ENCODE measurements at regions not wholly inside any gene's neighbourhood (a gene's known extent, or its start where the extent isn't known, plus 50 kb on each side); places are given as distances from the start of the nearest gene placed in this dataset.
"Not testable (repeated sequence)": the region's sequence is repeated elsewhere in the genome, so short reads cannot be mapped to it uniquely, and the experiment has no call there.

DNA sequence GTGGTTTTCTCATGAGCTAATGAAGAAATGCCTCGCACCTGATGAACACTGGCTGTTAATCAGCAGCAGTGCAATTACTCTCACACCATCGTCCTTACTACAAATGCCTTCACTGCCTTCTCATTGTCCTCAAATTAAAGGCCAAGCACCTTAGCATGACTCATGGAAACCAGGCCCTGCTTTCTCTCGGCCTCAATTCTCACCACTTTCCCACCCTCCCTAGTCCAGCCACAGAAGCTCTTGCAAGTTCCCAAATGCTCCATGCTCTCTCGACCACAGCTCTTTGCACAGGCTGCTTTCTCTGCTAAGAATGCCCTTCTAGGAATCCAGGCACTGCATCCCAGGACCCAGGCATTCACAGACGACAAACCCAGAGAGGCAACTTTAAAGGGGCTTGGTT is 94.6 kb upstream of the KLF4 start:
- no peak for DNase-seq

DNA sequence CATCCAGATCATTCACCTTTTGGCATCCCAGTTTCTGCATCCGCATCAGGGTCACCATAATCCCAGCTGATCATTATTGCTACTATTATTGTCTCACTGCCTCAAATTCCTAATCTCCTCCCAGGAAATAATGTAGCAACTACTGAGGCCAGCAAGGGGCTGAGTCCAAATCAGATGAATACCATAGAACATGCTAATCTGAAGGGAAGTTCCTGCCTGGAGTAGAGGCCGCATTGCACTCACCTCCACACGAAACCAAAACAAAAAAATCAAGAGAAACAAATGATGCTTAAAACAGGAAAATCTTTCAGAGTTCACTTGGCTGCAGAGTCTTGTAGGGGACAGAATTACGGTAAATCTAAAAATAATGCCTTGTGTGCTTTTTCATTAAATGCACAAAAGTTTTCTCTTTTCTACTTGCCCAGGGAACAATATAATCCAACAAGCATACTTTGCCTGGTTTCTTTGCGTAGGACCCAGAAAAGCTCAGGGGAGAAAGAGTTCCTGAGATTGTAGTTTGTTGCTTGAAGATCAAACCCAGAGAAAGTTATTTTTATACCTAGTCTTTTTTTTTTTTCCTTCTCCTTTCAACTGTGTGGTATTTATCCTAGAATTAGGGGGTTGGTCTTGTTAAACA is 87.7 kb upstream of the KLF4 start:
- no peak for DNase-seq

DNA sequence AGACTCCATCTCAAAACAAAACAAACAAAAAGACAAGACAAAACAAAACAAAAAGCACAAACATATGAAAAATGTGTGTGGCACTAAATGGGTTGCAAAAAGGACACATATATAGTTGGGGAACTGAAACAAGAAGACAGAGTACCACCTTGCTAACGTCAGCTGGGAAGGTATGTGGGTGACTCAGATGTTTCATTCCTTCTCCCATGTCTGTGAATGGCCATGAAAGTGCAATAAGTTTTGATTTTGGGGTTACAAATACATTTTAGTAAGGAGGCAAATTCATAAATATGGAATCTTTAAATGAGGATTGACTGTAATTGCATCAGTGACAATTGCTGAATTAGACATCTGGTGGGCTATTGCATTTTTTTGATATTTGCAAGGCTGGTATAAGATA is 81.6 kb upstream of the KLF4 start:
- DNase-seq, result no peak

DNA sequence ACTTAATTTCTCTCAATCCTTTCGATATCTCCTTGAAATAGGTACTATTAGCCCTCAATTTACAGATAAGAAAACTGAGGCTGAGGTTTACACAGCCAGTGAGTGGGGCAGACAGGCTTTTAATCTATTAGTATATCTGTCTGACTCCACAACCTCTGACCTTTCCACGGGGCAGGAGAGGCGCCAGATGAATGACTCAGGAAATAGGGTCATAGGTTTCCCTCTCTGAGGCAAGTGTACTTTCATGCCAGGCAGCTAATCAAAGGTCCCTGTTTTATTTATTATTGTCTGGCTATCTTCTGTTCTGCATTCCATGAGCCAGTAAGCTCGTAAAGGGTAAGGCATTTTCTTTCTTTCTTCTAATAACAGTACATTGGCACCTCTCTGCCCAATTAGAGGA is 79.6 kb upstream of the KLF4 start:
- no peak for DNase-seq

DNA sequence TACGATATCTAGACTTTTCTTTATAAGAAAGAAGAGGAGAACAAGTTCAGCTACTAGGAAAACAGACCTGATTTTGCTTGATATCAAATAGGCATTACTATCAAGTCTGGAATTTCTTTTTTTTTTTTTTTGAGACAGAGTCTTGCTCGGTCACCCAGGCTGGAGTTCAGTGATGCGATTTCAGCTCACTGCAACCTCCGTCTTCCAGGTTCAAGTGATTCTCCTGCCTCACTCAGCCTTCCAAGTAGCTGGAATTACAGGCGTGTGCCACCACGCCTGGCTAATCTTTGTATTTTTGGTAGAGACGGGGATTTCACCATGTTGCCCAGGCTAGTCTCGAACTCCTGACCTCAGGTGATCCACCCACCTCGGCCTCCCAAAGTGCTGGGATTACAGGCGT is 78.8 kb upstream of the KLF4 start:
- not testable (repeated sequence) for DNase-seq

DNA sequence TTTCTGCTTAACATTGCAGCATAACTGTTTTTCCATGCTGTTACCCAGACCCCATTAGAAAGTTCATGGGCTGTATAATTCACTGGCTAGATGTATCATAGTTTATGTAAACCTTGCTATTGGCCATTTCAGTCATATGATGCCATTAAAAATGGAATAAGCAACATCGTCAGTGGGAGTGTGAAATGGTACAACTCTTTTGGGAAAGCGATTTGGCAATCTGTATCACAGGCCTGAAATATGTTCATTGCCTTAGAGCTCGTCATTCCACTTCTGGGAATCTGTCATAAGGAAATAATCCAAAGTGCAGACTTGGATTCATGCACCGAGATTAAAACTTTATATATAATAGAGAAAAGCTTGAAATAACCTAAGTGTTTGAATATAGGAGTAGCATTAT is 77.9 kb upstream of the KLF4 start:
- no peak for DNase-seq

DNA sequence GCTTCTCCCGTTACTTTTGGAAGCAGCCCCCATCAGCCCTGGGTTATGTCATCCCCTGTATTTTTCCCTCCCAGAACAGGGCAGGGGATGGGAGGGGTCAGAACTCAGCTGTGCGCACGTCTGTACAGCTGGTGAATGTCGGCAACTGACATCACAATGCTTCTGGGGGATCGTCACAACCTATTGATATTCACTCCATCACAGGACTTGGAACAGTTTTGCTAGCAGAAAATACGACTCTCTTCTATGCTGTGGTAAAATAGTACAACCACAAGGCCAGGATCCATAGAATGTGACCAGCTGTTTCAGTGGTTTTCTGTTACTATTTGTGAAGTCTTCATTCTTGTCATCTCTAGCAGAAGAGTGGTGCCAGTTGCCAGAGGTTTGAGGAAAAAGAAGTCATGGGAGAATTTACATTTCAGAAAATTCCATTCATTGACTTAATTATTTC is 77.1 kb upstream of the KLF4 start:
- no peak for DNase-seq

DNA sequence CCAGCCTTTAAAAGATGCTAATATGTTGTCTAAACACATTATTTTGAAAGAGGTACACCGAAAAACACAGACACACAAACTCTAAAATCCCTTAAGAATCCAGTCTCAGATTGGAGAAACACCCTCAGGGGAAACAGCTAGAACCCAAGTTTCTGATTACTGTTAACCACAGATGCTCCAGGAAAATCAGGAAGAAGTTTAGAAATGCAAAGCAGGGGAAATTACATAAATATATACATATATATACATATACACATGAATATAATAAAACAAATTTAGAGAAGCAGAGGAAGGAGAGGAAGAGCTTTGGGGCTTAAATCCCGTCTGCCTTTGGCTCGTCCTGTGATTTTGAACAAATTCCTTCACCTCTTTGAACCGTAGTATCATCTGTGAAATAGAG is 73.2 kb upstream of the KLF4 start:
- no peak for DNase-seq

DNA sequence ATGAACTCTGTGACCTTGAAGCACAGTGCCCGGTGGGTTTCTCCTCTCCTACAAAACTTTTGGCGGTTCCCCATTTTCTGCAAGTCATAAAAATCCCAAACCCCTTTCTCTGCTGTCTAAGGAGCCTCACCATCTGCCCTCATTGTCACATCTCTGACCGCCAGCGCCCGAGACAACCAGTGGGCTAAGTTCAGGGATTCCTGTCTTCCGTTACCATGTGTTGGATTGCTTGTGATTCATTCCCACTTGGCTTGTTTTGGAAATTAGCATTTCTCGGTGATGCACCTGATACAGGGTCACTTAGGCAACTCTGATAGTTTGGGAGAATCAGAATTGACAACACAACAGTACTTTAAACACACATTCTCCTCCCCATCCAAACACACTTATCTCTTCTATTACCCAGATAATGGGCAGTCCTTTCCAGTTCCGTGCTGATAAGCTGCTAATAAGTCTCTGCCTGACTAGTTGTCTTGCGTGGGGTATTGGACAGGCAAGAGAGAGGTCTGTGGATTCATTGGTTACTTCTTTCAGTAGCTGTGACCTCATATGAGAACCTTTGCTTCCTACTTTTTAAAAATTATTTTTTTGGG is 70.0 kb upstream of the KLF4 start:
- no peak for DNase-seq

DNA sequence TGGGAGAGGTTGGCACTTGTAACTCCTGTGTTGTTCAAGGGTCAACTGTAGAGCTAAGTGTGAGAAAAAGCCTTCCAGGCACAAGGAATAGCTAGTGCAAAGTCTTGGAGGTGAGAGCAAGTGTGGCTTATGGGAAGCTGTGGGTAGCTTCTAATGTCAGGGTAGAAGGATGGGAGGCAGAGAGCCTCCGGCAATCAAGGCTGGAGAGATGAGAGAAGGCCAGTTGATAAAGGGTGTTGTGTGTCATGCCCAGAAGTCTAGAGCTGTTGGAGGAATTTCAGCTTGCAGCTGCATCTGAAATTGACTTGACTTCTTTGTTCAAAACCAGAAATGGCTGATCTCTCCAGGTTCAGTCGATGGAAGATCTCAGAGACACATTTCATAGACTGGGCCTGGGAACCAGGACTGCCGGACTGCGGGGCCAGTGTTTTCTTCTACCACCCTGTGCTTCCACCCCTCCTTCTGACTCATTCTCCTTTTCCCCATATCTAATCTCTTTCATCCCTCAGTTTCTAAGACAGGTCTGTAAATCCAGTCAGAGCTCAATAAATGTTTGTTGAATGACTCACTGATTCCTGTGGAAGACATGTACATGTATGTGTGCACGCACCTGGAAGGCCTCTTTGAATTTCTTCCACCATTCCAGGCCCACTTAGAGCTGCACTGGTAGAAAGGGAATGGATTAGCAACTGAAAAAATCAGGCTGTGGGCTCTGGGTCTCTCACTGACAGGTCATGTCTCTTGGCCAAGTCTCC is 67.8 kb upstream of the KLF4 start:
- no peak for DNase-seq

DNA sequence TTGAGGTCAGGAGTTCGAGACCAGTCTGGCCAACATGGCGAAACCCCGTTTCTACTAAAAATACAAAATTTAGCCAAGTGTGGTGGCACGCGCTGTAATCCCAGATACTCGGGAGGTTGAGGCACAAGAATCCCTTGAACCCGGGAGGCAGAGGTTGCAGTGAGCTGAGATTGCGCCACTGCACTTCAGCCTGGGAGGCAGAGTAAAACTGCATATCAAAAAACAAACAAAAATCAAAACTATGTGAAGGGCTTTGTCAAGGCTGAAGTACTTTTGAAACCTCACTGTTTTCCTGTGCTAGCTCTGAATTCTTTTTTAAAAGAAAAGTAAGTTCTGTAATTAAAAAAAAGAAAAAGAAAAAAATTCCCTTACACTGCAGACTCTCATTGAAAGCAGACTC is 65.1 kb upstream of the KLF4 start:
- no peak for DNase-seq

DNA sequence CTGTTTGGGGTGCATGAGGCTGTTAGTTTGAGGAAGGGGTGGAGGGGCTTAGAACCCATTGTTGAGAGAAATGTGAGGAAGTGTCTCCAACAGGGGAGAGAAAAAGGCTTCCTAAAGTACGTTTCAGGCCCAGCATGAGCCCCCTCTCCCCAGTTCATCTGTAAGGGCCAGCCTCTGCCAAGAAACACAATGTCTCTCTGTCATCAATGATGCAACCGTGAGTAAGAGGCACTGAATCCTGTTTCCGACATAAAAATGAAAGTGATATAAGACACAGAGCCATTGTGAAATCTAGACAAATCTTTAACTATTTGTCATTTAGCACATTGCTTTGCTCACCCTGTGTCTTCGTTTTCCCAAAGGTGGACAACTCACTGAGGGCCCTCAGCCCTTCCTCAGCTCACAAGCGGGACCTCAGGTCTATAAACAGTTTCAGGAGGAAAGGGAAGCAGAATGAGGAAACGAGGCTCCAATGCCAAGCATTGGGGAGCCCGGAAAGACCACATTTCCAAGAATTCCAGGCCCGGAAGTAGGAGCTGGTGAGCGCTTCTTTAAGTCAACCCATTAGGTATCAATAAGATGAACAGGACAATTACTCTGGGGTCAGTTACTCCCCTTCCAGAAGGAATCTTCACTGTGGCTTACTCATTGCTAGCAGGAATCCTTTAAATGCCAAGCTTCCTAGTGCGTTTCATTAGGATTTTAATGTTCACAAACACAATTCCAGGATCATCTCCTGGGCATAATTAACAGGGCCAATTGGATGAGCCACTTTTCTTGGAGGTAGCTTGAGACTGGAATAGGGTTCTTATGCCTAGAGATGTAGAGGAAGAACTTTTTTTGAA is 59.0 kb upstream of the KLF4 start:
- DNase-seq, result peak; percentile 43

DNA sequence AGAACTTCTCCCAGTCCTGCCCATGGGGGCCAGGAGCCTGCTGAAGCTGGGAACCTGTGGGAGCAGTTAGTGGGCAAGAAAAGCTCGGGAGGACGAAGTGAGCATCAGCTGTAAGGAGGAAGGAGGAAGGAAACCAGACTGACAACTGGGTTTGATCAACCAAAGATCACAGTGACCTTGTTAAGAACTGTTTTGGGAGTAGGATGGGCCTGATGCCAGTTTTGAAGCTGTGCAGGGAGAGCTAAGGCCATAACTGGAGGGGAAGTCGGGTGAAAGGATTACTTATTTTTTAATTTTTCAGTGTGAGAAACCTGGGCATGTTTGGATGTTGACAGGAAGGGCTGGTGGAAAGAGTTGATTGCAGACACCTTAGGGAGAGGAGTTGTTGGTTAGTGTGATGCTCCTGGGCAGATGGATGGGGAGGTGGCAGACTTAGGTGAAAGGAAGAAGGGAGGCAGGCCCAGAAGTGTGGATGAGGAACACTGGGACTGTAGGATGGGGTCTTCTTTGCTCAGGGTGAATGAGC is 58.3 kb upstream of the KLF4 start:
- DNase-seq, result no peak

DNA sequence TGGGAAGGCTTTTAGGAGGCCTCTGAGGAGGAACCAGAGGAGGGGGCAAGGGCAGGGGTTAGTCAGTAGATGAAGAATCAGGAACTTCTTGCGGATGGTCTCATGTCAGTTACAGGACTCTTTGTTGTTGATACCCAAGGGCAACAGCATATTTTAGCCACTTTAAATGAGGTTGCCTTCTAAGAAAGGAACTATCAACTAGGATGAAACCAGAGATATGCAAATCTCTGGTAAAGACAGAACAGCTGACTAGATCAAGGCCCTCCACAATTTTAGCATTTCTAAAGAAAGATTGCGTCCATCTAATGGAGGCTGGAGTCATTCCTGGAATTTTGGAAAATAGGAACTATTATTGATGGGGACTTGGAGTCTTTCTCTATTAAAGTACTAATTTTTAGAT is 57.7 kb upstream of the KLF4 start:
- peak; percentile 41 for DNase-seq

DNA sequence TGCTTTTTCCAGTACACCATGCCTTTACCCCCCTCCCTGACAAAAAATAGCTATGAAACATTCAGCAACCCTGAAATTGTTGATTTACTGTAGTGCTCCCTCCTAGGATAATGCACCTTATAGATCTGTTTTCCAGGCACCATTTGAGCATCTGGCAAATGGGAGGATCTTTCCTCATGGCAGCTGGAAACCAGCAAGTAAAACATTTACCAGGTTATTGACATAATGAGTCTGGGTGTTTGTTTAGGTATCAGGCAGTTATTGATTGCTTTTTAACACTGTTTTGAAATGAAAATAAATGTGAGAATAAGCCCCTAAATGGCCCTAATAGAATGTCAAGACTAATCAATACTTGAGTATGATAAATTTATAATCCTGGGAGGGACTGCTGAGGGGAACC is 57.3 kb upstream of the KLF4 start:
- DNase-seq, result peak; percentile 87

DNA sequence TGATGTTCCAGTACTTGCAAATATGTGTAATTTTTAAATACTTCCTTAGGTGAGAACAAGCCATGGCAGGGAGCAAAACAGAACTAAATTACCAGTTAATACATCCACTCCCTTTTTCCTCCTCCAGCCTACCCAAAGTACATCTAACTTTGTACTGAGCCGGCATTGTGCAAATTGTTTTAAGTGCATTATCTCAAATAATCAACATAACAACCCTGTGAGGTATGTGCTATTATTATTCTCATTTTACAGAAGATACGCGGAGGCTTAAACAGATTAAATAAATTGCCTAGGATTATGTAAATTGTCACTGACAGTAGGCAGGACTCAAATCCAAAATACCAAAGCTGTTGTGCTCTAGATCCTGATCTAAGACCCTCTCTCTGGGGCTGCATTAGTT is 55.5 kb upstream of the KLF4 start:
- DNase-seq, result no peak

DNA sequence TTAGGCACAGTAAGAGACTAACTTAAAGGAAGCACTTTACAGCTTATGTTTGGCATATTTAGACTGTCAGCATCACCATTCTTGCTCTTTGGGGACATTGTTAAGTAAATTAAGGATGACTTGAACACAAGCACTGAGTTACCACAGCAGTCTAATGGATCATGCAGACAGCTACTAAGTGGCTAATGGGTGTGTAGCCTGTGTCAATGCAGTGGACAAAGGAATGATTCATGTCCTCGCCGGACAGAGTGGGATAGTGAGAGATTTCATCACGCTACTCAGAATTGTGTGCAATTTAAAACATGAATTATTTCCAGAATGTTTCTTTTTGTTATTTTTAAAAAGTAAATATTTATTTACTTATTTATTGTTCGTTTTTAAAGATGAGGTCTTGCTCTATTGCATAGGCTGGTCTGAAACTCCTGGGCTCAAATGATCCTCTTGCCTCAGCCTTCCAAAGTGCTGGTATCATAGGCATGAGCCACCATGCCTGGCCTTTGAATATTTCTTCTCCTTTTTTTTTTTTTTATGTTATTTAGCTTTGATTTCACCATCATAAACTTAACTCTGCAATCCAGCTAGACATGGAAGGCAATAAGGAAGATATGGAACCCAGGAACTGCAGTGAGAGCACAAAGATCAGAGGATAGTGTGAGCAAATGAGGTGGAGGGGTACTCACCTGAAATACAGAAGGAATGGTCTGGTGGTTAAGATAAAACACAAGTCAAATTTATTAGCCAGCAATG is 53.0 kb upstream of the KLF4 start:
- DNase-seq, result no peak

DNA sequence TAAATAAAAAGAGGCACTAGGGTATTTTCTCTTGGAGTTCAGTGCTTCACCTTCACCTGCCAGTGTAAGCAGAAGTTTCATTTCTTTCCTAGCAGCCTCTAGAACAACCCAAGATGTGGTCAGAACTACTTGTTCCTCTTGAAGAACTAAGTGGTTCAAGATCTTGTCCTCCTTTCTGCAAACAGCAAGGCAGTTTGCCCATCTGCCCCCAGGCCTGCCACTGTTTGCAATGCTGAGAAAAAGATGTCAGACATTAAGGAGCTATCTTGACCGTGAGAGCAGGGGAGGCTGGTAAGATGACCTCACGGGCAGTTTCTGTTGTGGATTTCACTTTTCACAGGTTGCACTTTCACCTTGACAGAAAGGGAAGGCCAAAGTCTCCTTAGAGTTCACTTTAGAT is 52.0 kb upstream of the KLF4 start:
- DNase-seq, result no peak

DNA sequence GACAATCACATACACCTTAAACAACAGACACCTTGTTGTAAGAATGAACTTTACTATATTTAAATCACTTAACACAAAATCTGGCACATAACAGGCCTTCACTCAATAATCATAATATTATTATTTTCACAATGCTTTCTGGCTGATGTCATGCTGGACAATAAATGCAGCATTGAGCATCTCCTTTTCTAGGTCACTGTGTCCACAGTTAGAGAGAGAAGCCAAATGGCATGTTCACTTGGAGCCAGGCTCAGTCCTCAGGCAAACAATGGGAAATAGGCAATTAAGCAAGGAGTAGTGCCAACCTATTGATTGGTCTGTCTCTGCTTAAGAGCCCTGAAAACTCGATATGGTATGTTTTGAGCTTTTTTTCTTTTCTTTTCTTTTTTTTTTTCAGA is 50.6 kb upstream of the KLF4 start:
- no peak for DNase-seq

DNA sequence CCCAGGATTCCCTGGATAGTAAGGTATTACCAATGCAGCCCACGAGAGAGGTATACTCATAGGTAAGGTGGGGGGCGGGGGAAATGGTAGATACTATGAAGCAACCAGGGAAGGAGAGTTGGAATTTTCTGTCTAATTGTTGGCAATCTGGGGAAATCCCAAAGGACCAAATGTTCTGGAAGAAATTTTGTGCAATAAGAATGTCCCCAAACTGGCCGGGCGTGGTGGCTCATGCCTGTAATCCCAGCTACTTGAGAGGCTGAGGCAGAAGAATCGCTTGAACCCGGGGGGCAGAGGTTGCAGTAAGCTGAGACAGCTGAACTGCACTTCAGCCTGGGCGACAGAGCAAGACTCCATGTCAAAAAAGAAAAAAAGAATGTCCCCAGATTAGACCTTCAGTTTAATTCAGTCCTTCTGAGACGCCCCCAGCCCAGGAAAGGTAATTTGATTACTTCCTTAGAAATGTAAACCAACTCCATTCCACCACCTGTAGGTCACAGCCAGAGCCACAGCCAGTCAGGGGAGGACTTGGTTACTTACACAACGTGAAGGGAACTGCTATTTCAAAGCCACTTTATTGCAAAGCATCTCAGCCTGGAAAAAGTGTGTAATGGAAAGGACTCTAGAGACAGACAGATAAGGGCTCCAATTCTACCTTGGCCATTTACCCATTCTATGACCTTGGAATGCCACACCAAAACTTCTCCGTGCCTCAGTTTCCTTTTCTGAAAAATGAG is 50.0 kb upstream of the KLF4 start:
- DNase-seq, result peak; percentile 31

All from DMS53 (cell line).